OCI-LY1 (cell line): ENCODE measurements at regions not wholly inside any gene's neighbourhood (a gene's known extent, or its start where the extent isn't known, plus 50 kb on each side); places are given as distances from the start of the nearest gene placed in this dataset.

Source experiments
- H2AFZ ChIP-seq: fragments of 200-600 bp; sonication (generic), shearing (Covaris generic); 2 replicates; pipeline ENCODE4 v1.6.0; 2014; ENCODE audit warnings: antibody characterized with exemption, mild to moderate bottlenecking, low read length
- H3F3A ChIP-seq: fragments of 200-600 bp; sonication (generic), shearing (Covaris generic); 2 replicates; pipeline ENCODE4 v1.6.0; 2014; ENCODE audit warnings: mild to moderate bottlenecking, antibody characterized with exemption, low read length, moderate library complexity; ENCODE audit not compliant: insufficient read depth
- H3K27ac ChIP-seq: fragments of 200-600 bp; sonication (generic); 2 replicates; pipeline ENCODE4 v1.5.1; 2014; ENCODE audit warnings: low read length, mixed run types, mild to moderate bottlenecking, low read depth; ENCODE audit not compliant: poor library complexity, severe bottlenecking
- H3K27me3 ChIP-seq: fragments of 200-600 bp; sonication (generic); 2 replicates; pipeline ENCODE4 v1.6.0; 2014; ENCODE audit warnings: antibody characterized with exemption, mild to moderate bottlenecking, low read length, moderate library complexity; ENCODE audit not compliant: insufficient read depth
- H3K36me3 ChIP-seq: fragments of 200-600 bp; sonication (generic); 2 replicates; pipeline ENCODE4 v1.6.1; 2014; ENCODE audit warnings: mild to moderate bottlenecking, antibody characterized with exemption, low read length, moderate library complexity, mixed read lengths; ENCODE audit not compliant: insufficient read depth
- H3K4me1 ChIP-seq: fragments of 200-600 bp; sonication (generic); 2 replicates; pipeline ENCODE4 v1.5.1; 2014; ENCODE audit warnings: mild to moderate bottlenecking, low read length, moderate library complexity; ENCODE audit not compliant: insufficient read depth, severe bottlenecking
- H3K4me2 ChIP-seq: fragments of 200-600 bp; sonication (generic), shearing (Covaris generic); 2 replicates; pipeline ENCODE4 v1.6.1; 2014; ENCODE audit warnings: low read length
- H3K4me3 ChIP-seq: fragments of 200-600 bp; sonication (generic); 2 replicates; pipeline ENCODE4 v1.5.1; 2014; ENCODE audit warnings: low read length, low read depth, mild to moderate bottlenecking, mixed read lengths; ENCODE audit not compliant: poor library complexity, severe bottlenecking
- H3K79me2 ChIP-seq: fragments of 200-600 bp; shearing (Covaris generic); 2 replicates; pipeline ENCODE4 v1.6.1; 2016; ENCODE audit warnings: mixed run types, low read length, mixed read lengths; ENCODE audit not compliant: insufficient read depth
- H3K9ac ChIP-seq: fragments of 200-600 bp; sonication (generic), shearing (Covaris generic); 2 replicates; pipeline ENCODE4 v1.6.1; 2014; ENCODE audit warnings: mild to moderate bottlenecking, low read length, mixed read lengths
- H3K9me2 ChIP-seq: fragments of 200-600 bp; sonication (generic), shearing (Covaris generic); 2 replicates; pipeline ENCODE4 v1.6.1; 2014; ENCODE audit warnings: low read depth, mild to moderate bottlenecking, low read length, mixed read lengths
- H3K9me3 ChIP-seq: fragments of 200-600 bp; shearing (Covaris generic); 2 replicates; pipeline ENCODE4 v1.6.1; 2014; ENCODE audit warnings: low read length, mixed read lengths
- H4K20me1 ChIP-seq: fragments of 200-600 bp; sonication (generic), shearing (Covaris generic); 2 replicates; pipeline ENCODE4 v1.6.0; 2016; ENCODE audit warnings: mild to moderate bottlenecking, low read length; ENCODE audit not compliant: insufficient read depth
- CTCF ChIP-seq: fragments of 200-600 bp; sonication (generic), shearing (Covaris generic); IDR thresholded peaks from 2 replicates; pipeline ENCODE4 v1.5.1; 2017; ENCODE audit warnings: mild to moderate bottlenecking, antibody characterized with exemption, low read length, moderate library complexity, mixed read lengths
- EZH2 ChIP-seq: fragments of 200-600 bp; sonication (generic), shearing (Covaris generic); IDR thresholded peaks from 2 replicates; pipeline ENCODE4 v1.8.0; 2017; ENCODE audit warnings: borderline replicate concordance, mixed run types, mild to moderate bottlenecking, antibody characterized with exemption, low read length, moderate library complexity, mixed read lengths

- Histone ChIP-seq H3K9me2 (no peaks in the 10 kb centered on the region), H3K36me3 (no peaks in the 10 kb centered on the region), H3K27me3 (no peaks in the 10 kb centered on the region), H3F3A (no peaks in the 10 kb centered on the region), H3K4me2 (no peak overlapping the region), H3K4me1 (no peaks in the 10 kb centered on the region), H4K20me1 (no peaks in the 10 kb centered on the region), H3K27ac (no peak overlapping the region), H3K9ac (no peak overlapping the region), H2AFZ (no peak overlapping the region), H3K4me3 (no peak overlapping the region), H3K79me2 (no peaks in the 10 kb centered on the region), H3K9me3 (no peaks in the 10 kb centered on the region)
- TF ChIP-seq CTCF (no peak), EZH2 (no peak)
These were observed 283.1 kb upstream of the STAC start for GRCh38 chr3:36097209-36097608.

- Histone ChIP-seq H3K36me3 (no peaks in the 10 kb centered on the region), H3K4me2 (no peak overlapping the region), H3K4me1 (no peaks in the 10 kb centered on the region), H3K27me3 (no peaks in the 10 kb centered on the region), H3K79me2 (no peaks in the 10 kb centered on the region), H3K9me2 (no peaks in the 10 kb centered on the region), H3K9me3 (no peaks in the 10 kb centered on the region), H3K4me3 (no peak overlapping the region), H3K9ac (no peak overlapping the region), H3F3A (no peaks in the 10 kb centered on the region), H2AFZ (no peak overlapping the region), H3K27ac (no peak overlapping the region), H4K20me1 (no peaks in the 10 kb centered on the region)
- TF ChIP-seq CTCF (no peak), EZH2 (no peak)
These were observed 266.0 kb upstream of the STAC start for GRCh38 chr3:36114353-36114752.

- TF ChIP-seq EZH2 (no peak), CTCF (no peak)
- Histone ChIP-seq H3F3A (no peaks in the 10 kb centered on the region), H4K20me1 (no peaks in the 10 kb centered on the region), H3K4me3 (no peak overlapping the region), H3K4me2 (no peak overlapping the region), H3K9ac (no peak overlapping the region), H3K9me3 (no peaks in the 10 kb centered on the region), H3K79me2 (no peaks in the 10 kb centered on the region), H3K36me3 (no peaks in the 10 kb centered on the region), H3K27ac (no peak overlapping the region), H3K4me1 (no peaks in the 10 kb centered on the region), H3K9me2 (no peaks in the 10 kb centered on the region), H2AFZ (no peak overlapping the region), H3K27me3 (no peaks in the 10 kb centered on the region)
These were observed 256.0 kb upstream of the STAC start for GRCh38 chr3:36124118-36124796.
